AG04449 (cell line): ENCODE measurements at regions not wholly inside any gene's neighbourhood (a gene's known extent, or its start where the extent isn't known, plus 50 kb on each side); places are given as distances from the start of the nearest gene placed in this dataset.

ENCODE experiments used
- CTCF ChIA-PET: fragments of 350-600 bp; formaldehyde crosslinking; extraction: SDS; loops from one replicate; lab custom pipeline; 2021; ENCODE audit warnings: antibody characterized with exemption; lab: Yijun Ruan, JAX
- POLR2A ChIA-PET: fragments of 400-600, 350-600 bp; formaldehyde crosslinking; extraction: SDS; loops from one replicate; lab custom pipeline; 2020; ENCODE audit warnings: antibody characterized with exemption, inconsistent platforms; lab: Yijun Ruan, JAX
- DNase-seq: peaks from one replicate; pipeline ENCODE4 v3.0.0-alpha.2; 2010; ENCODE audit warnings: low read depth, low spot score
- H3K4me3 ChIP-seq: 2 replicates; pipeline ENCODE4 v1.5.1; 2011; ENCODE audit warnings: low read depth, mild to moderate bottlenecking, control low read depth, low read length
- CTCF ChIP-seq: IDR thresholded peaks from one replicate; pipeline ENCODE4 v1.5.1; 2011; ENCODE audit warnings: mild to moderate bottlenecking, moderate library complexity, low read length, control low read depth, inconsistent platforms; ENCODE audit not compliant: insufficient read depth; ENCODE audit errors: missing control alignments

DNA sequence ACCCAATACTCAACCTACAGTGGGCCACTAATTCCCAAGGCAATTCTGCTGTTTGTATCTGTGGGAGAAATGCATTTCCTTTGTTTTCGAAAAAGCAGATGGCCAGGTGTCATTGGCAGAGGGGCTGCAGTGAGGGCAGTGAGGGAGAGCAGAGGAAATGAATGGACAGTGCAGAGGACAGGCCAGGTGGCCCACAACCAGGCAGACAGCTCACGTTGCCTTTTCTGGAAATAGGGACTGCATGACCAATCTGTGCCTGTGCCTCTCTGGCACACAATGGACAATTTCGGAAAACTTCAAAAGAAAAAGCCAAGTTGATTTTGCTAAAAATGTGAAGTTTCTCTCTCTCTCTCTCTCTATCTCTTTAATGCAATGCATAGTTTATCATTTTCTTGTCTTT is 52.6 kb upstream of the ETS2 start:
- no peak for TF ChIP-seq CTCF
- POLR2A ChIA-PET, result no interaction called here
- no peak overlapping the region for H3K4me3 ChIP-seq
- CTCF ChIA-PET, result interaction anchor here (1.1 to 1.9 kb wide), 3 partner anchors 16 to 386 kb away, joined by 3 to 12 read pairs (median 3); no protein-coding TSS in a partner anchor
- DNase-seq, result no peak

DNA sequence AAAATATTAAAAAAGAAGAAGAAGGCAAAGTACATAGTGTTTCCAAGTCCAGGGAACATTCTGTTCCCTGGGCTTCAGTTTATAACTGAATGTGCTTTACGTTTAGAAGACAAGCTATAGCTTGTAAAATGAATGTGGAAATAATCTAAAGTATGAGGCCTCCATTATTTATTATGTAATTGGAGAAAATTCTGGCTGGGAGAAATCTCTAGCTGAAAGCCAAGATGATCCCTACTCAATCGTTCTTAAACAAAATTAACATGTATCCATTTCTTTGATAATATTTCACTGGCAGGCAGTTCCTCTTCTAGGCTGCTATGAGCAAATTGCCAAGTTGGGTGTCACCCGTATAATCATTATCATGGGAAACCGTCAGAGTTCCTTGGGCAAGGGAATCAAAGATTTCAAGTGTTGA is 52.2 kb upstream of the ETS2 start:
- CTCF ChIA-PET, result interaction anchor here (1.1 to 1.9 kb wide), 3 partner anchors 16 to 385 kb away, joined by 3 to 12 read pairs (median 3); no protein-coding TSS in a partner anchor
- POLR2A ChIA-PET, result no interaction called here
- TF ChIP-seq CTCF, result no peak
- no peak overlapping the region for H3K4me3 ChIP-seq
- DNase-seq, result no peak
